ENCODE measurements at regions not wholly inside any gene's neighbourhood (a gene's known extent, or its start where the extent isn't known, plus 50 kb on each side); places are given as distances from the start of the nearest gene placed in this dataset.
"Not testable (repeated sequence)": the region's sequence is repeated elsewhere in the genome, so short reads cannot be mapped to it uniquely, and the experiment has no call there.

DNA sequence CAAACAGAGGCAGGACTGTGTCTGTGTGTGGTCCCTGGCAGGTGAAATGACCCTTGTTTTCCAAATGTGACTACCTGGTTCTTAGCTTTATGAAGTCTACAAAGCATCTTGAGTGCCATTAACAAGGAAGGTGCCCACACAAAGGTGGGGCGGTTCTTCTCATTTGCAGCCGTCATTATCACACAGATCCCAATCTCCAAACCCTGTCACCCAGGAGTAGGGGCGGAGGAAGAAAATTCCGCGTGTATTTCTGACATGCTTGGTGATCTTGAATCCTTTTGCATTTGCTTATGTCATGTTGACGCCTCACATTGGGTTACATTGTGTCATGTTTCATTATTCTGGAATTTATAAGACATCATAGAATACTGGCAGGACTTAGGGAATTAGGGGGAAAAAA is 277.3 kb downstream of the VRK1 start:
- DNase-seq, result no peak

DNA sequence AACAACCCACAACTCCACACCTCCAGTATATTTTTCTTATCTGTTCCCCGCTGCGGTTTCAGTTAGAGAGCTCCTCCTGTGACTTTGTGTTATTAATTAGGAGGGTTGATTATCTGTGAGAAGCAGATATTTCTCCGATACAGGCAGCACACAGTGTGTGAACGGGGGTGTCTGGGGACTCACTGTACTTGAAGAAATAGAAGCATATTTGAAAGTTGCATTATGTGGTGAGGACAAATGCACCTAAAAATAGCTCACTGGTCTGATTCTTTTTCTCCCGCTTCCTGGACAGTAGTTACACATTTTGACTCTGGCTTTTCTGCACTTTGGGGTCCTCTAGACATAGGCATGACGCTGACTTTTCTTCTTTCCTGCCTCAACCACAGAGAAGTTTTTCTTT is 277.7 kb downstream of the VRK1 start:
- no peak for DNase-seq

DNA sequence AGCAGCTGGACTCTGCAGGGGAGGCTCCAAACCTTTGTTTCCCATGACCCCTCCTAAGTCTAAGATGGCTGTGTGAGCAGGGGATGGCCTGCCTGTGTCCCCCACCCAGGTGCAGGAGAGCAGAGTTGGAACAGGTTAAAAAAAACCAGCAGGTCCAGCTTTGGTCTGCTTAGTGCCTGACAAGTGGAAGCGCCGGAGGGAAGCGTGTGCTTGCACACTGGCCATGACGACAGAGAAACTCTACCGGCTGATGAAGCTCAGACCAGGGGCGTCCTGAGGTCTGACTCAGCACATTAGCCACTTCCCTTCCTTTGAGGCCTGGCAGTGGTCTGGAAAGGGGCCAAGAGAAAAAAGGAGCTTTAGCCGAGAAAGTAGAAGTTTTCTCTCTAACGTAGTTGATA is 280.1 kb downstream of the VRK1 start:
- peak; percentile 31 for DNase-seq

DNA sequence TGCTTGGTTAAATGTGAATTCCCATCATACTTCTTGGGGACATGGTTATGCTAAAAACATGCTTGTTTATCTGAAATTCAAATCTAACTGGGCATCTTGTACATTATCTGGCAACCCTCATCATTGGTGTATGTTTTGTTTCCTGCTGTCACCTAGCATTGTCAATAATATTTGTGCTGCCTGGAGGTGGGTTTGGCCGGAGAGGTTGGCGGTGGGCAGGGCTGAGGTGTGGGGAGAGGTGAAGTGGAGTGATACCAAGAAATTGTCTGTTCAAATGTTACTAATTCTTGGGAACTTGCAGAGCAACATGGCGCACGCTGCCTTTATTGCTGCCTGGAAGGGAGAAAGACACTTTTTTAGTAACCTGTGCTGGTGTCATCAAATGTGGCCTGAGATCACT is 280.5 kb downstream of the VRK1 start:
- DNase-seq, result no peak

GRCh38 chr14:97080991-97081390 is 283.8 kb downstream of the VRK1 start:
- DNase-seq, result no peak

- no peak for DNase-seq
Measured at GRCh38 chr14:97095269-97095668, 298.1 kb downstream of the VRK1 start.

- peak; percentile 31 for DNase-seq
Measured at GRCh38 chr14:97097296-97097695, 300.1 kb downstream of the VRK1 start.

DNA sequence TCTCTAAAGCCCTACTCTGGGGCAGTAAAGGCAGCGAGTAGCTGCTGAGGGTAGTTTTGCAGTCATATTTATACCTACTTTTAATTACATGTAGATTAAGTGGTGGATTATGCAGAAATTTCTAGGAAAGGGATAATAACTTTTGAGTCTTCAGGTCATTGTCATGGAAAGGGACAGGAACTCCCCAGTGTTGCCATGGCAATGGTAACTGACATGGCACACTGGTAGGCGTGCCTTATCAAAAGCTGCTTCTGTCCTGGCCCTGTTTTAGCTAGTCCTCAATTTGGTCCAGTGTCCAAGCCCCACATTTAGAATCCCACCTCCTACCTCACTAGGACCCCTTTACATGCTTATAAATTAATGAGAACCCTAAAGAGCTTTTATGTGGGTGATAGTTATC is 303.1 kb downstream of the VRK1 start:
- no peak for DNase-seq

GRCh38 chr14:97101561-97101960 is 304.4 kb downstream of the VRK1 start:
- no peak for DNase-seq

- no peak for DNase-seq
Measured at GRCh38 chr14:97104029-97104428, 306.8 kb downstream of the VRK1 start.

GRCh38 chr14:97106166-97106565 is 309.0 kb downstream of the VRK1 start:
- DNase-seq, result no peak

DNA sequence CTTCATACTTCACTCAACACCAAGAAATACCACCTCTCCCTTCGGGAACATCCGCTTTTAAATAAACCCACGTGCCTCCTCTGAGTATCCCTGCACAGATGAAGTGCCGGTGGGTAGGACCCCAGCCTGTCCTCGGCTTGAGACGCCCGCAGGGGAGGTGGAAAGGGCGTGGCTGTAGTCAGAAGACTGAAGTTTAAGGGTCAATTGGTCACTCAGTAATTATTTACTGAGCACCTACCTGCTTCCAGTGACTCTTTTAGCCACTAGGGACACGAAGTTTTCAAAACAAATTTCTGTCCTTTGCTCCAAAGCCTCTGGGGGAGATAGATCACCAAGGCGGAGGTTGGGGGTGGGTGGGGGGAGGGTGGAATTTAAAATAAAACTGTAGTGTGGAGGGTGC is 309.4 kb downstream of the VRK1 start:
- DNase-seq, result no peak

- no peak for DNase-seq
Measured at GRCh38 chr14:97107080-97107479, 309.9 kb downstream of the VRK1 start.

GRCh38 chr14:97107760-97108159 is 310.6 kb downstream of the VRK1 start:
- no peak for DNase-seq

DNA sequence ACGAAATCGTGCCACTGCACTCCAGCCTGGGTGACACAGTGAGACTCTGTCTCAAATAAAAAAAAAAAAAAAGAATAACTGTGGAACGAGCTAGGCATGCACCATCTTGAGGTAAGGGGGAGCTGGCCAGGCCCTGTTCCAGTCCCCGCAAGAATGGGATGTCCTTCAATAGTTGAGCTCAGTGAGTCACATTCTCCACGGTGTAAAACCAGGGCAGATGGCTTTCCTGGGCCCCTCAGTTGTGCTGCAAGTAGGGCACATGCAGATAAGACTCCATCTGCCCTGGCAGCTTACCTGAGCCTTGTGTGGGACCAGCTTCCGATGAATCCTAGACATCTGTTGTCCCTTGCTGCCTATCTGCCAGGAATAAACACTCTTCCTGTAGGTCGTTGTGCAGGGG is 312.1 kb downstream of the VRK1 start:
- DNase-seq, result no peak

DNA sequence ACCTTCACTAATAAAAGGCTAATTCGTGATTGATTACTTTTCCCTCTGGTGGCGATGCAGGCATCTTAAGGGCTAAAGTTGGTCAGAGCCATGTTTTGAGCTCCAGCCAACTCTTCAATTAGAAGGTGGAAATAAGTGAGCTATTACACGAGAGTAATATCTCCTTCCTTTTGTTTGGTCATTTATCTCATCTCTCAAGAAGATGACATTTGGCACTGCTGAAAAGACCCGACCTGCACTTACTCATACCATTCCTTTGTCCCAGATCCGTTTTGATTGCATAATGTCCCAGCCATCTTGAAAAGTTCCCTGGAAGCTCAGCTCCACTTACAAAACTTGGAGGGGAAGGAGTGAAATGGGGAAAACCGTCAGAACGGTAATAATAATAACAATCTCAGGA is 316.2 kb downstream of the VRK1 start:
- DNase-seq, result no peak

- DNase-seq, result no peak
Measured at GRCh38 chr14:97116546-97116945, 319.4 kb downstream of the VRK1 start.

DNA sequence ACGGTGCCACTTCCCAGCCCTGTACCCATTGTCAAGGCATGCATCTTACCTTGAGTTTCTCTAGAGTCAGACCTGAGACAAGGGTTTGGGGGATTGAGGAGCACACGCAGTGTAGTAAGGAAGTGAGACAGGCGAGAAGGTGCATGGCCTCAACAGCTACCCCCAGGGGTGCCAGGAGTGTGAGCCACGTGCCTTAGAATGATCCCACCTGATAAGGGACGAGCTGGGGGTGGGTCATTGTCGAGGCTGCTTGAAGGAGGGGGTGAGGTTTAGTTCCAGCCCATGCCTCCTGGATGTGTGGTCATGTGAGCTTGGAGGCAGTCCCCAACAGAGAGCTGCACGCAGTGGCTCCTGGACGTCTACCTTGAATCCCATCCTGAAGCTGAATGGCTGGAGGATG is 320.5 kb downstream of the VRK1 start:
- DNase-seq, result no peak

- no peak for DNase-seq
Measured at GRCh38 chr14:97120204-97120603, 323.0 kb downstream of the VRK1 start.

DNA sequence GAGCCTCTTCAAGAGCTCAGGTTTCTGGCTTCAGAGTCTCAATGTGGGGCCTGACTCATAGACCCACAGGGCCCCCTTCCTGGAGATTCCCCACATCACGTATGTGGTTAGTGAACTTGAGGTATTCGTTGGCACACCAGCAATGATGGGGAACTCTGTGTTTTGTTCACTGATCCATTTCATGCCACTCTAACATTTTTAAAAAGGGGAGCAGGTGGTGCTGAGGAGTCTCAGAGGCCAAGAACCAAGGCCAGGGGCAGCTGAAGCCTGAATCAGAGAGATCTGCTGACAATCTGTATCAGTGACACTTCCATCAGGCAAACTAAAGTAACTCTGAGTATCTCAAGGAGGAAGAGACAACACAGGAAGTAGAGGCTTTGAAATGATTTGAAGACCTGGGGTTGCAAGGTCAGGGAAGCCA is 323.4 kb downstream of the VRK1 start:
- no peak for DNase-seq

DNA sequence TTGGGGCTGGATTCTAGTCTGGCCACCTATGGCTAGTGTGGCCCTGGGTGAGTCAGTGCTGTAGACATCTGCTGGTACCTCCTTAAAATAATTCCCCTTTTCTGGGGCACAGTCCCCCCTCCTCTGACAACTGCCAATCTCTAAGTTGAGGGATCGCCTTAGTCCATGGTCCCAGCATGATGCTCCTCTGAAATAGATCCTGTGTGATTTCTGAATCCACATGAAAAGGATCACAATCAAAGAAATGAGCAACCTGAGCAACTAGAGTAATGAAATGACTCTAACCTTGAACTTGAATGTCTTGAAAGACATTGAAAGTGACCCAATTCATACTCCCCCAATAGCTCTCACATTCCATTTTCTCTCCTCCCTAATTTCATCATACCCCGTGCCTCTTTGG is 332.5 kb downstream of the VRK1 start:
- DNase-seq, result no peak

DNA sequence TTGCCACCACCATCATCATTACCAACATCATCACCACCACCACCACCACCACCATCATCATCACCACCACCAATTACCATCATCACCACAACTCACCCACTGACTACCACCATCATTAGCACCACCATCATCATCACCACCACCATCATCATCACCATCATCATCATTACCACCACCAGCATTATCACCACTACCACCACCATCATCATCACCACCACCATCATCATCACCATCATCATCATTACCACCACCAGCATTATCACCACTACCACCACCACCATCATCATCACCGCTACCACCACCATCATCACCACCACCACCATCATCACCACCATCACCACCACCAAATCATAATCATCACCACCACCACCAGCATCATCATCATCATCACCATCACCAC is 338.7 kb downstream of the VRK1 start:
- DNase-seq, result not testable (repeated sequence)

DNA sequence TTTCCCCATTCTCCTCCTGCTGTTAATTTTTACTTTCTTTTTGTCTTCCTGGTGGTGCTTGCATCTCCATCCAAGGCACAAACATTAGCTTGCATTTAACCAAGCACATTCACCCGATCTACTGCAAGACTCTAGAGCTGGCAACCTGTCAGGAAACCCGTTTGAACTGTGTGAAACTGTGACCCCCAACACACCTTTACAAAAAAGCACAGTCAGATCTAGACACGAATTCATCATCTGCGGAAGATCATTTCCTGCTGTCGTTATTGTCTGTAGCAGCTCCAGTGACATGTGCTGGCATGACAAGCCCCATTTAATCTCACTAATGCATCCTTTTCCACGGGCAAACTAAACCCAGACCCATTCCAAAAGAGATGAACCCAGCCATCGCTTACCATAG is 340.5 kb downstream of the VRK1 start:
- no peak for DNase-seq

- DNase-seq, result no peak
Measured at GRCh38 chr14:97138801-97139200, 341.6 kb downstream of the VRK1 start.

DNA sequence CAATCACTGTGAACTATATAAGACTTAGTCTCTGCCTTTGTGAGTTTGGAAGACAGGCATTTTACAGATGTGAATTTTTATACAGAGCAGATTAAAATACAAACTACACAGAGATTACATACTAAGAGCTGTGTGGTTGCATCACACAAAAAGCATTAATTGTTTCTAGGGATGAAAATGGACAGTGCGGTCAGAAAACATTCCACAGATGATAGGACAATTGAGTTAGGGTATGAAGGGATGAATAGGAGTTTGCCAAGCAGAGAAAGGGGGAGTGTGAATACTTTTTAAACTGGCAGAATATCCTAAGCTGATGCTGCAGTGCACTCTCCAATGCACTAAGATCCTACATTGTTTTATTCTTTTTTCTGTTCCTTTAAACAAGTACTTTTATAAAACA is 345.8 kb downstream of the VRK1 start:
- DNase-seq, result no peak

Measured in muscle of arm (tissue), 1 donor.